ENCODE measurements at regions not wholly inside any gene's neighbourhood (a gene's known extent, or its start where the extent isn't known, plus 50 kb on each side); places are given as distances from the start of the nearest gene placed in this dataset.
A peak's percentile ranks its signal among the peaks of the same experiment; 100 is the strongest.
"Not testable (repeated sequence)": the region's sequence is repeated elsewhere in the genome, so short reads cannot be mapped to it uniquely, and the experiment has no call there.

GRCh38 chr10:28883741-28884423, 206.6 kb downstream of the BAMBI start:
- DNase-seq (no peak), ATAC-seq (no peak)
- no peaks in the 10 kb centered on the region for H3K9me3 ChIP-seq
- H3K4me1 ChIP-seq, result peaks cover 8% of the 10 kb centered on the region
- no peak overlapping the region for H3K27ac ChIP-seq
- H3K36me3 ChIP-seq, result no peaks in the 10 kb centered on the region
- TF ChIP-seq, protein P1, sequence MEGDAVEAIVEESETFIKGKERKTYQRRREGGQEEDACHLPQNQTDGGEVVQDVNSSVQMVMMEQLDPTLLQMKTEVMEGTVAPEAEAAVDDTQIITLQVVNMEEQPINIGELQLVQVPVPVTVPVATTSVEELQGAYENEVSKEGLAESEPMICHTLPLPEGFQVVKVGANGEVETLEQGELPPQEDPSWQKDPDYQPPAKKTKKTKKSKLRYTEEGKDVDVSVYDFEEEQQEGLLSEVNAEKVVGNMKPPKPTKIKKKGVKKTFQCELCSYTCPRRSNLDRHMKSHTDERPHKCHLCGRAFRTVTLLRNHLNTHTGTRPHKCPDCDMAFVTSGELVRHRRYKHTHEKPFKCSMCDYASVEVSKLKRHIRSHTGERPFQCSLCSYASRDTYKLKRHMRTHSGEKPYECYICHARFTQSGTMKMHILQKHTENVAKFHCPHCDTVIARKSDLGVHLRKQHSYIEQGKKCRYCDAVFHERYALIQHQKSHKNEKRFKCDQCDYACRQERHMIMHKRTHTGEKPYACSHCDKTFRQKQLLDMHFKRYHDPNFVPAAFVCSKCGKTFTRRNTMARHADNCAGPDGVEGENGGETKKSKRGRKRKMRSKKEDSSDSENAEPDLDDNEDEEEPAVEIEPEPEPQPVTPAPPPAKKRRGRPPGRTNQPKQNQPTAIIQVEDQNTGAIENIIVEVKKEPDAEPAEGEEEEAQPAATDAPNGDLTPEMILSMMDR (IDR thresholded peaks at IDR 0.05), result no peak
- no peaks in the 10 kb centered on the region for H3K27me3 ChIP-seq
- H3K4me3 ChIP-seq, result no peak overlapping the region
- intact Hi-C loops (cut with DNase I), result no loop called here

DNA sequence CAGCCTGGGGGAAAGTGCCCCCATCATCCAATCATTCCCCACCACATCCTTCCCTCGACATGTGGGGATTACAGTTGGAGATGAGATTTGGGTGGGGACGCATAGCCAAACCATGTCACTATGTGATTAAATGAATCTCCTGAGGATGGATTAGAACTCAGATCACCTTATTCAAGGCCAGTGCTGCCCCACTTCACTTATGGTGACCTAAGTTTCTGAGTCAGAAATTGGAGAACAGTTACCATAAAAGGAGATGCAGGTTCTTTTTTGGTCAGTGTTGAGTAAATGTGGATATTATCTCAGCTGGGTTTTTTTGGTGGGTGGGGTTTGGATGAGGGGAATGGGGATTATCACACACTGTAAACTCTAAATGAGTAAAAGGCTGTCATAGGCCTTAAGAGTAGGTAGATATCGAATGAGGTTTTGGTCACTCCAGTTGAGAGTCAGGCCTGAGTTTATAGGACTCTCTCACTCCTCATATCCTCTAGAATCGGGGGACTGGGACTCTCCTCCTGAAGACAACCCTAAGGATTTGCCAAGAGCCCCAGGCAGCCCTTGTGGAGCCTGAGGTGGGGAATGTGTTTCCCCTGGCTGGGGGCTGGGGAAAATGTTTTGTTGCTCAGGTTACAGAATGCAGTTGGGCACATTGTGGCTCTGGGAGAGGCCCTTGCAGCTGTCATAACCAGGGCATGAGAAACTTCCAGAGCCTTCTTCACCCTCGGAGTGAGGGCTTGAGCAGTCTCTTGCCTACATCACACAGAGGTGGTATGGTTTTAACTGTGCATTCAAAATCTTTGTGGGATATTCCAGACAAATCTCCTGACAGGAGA, 213.0 kb downstream of the BAMBI start:
- Histone ChIP-seq H3K9me3 (no peaks in the 10 kb centered on the region), H3K27ac (no peak overlapping the region), H3K4me3 (no peak overlapping the region), H3K27me3 (no peaks in the 10 kb centered on the region), H3K4me1 (no peaks in the 10 kb centered on the region), H3K36me3 (no peaks in the 10 kb centered on the region)
- ATAC-seq (no peak), DNase-seq (no peak)
- intact Hi-C loops (cut with DNase I), result no loop called here
- TF ChIP-seq, protein P1 (IDR thresholded peaks at IDR 0.05), result no peak

DNA sequence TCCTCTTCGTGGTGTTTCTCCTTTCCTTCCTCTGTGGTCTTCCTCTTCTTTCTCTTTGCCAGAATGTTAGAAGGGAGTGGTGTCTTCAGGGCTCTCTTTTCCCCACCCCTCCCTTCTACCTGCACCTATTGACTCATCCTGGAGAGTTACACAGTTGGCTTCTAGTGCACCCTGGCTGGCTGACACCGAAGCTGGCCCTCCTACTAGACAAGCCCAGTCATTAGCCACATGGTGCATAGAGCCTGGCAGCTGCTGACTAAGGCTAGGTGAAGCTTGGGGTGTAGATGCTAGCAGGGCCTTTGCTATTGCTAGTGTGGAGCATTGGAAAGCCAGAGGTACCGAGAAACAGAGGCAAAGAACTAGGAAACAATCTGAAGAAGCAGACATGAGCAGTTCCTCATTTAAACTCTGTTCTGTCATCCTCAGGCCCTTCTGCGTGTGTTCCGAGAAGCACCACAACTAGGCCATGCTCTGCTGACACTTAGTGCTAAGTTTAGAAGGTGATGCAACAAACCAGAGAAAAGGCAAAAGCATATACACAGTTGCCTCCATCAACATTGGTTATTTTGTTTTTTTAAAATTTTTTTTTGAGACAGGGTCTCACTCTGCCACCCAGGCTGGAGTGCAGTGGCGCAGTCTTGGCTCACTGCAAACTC, 213.9 kb downstream of the BAMBI start:
- intact Hi-C loops (cut with DNase I), result no loop called here
- Histone ChIP-seq H3K4me1 (no peaks in the 10 kb centered on the region), H3K4me3 (no peak overlapping the region), H3K36me3 (no peaks in the 10 kb centered on the region), H3K27me3 (no peaks in the 10 kb centered on the region), H3K9me3 (no peaks in the 10 kb centered on the region), H3K27ac (no peak overlapping the region)
- DNase-seq, result no peak
- TF ChIP-seq, protein P1 (IDR thresholded peaks at IDR 0.05), result no peak
- peak; percentile 29 for ATAC-seq

GRCh38 chr10:28892818-28893547, 215.7 kb downstream of the BAMBI start:
- no peaks in the 10 kb centered on the region for H3K9me3 ChIP-seq
- TF ChIP-seq, protein P1 (IDR thresholded peaks at IDR 0.05), result no peak
- DNase-seq (no peak), ATAC-seq (no peak)
- H3K27me3 ChIP-seq, result no peaks in the 10 kb centered on the region
- H3K4me3 ChIP-seq, result no peak overlapping the region
- intact Hi-C loops (cut with DNase I), result no loop called here
- H3K27ac ChIP-seq, result no peak overlapping the region
- no peaks in the 10 kb centered on the region for H3K36me3 ChIP-seq
- H3K4me1 ChIP-seq, result no peaks in the 10 kb centered on the region

DNA sequence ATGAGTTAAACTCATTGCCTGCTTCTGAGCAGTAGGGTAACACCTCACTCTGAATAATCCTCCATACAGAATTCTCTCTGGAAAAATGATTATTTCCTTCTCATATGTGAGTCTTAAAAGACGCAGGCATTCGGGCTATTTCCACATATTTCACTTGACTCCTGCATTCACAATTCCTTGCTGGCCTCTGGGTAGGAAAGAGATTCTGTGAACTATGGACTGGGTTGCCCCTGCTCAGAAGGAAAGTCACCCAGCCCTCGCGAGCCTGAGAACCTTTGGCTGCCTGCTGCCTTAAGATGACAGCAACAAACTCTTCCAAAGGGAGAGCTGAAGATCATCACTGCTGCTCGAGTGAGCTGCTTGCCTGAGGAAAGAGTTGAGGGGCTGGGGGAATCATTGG, 216.8 kb downstream of the BAMBI start:
- Histone ChIP-seq H3K9me3 (no peaks in the 10 kb centered on the region), H3K4me3 (no peak overlapping the region), H3K4me1 (no peaks in the 10 kb centered on the region), H3K27ac (no peak overlapping the region), H3K27me3 (no peaks in the 10 kb centered on the region), H3K36me3 (no peaks in the 10 kb centered on the region)
- intact Hi-C loops (cut with DNase I), result no loop called here
- DNase-seq (no peak), ATAC-seq (no peak)
- TF ChIP-seq, protein P1 (IDR thresholded peaks at IDR 0.05), result no peak

DNA sequence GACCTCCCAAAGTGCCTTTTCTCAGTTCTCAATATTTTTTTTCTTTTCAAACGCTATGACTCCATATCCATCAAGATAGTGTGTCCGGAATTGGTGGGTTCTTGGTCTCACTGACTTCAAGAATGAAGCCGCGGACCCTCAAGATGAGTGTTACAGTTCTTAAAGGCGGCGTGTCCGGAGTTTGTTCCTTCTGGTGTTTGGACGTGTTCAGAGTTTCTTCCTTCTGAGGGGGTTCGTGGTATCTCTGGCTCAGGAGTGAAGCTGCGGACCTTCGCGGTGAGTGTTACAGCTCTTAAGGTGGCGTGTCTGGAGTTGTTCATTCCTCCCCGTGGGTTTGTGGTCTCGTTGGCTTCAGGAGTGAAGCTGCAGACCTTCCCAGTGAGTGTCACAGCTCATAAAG, 218.3 kb downstream of the BAMBI start:
- H3K4me1 ChIP-seq; ATAC-seq; DNase-seq; H3K27ac ChIP-seq; H3K4me3 ChIP-seq; H3K27me3 ChIP-seq; H3K36me3 ChIP-seq; H3K9me3 ChIP-seq; intact Hi-C loops (cut with DNase I): not testable (repeated sequence)

DNA sequence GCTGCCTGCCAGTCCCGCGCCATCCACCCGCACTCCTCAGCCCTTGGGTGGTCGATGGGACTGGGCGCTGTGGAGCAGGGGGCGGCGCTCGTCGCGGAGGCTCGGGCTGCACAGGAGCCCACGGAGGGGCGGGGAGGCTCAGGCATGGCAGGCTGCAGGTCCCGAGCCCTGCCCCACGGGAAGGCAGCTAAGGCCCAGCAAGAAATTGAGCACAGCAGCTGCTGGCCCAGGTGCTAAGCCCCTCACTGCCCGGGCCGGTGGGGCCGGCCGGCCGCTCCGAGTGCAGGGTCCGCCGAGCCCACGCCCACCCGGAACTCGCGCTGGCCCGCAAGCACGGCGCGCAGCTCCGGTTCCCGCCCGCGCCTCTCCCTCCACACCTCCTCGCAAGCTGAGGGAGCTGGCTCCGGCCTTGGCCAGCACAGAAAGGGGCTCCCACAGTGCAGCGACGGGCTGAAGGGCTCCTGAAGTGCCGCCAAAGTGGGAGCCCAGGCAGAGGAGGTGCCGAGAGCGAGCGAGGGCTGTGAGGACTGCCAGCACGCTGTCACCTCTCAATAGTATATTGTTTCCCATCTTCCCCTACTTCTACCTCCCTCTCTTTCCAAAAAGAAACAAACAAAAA, 219.6 kb downstream of the BAMBI start:
- H3K4me3 ChIP-seq; H3K9me3 ChIP-seq; H3K27me3 ChIP-seq; DNase-seq; H3K27ac ChIP-seq; H3K4me1 ChIP-seq; ATAC-seq; intact Hi-C loops (cut with DNase I); H3K36me3 ChIP-seq: not testable (repeated sequence)

All from upper lobe of right lung (tissue), 1 donor.